SH-SY5Y (cell line): ENCODE measurements at regions not wholly inside any gene's neighbourhood (a gene's known extent, or its start where the extent isn't known, plus 50 kb on each side); places are given as distances from the start of the nearest gene placed in this dataset.

Source experiments
- GATA2 ChIP-seq: IDR thresholded peaks from 2 replicates; pipeline ENCODE4 v1.6.1; 2011; ENCODE audit warnings: mild to moderate bottlenecking, low read depth, low read length
- GATA3 ChIP-seq: IDR thresholded peaks from 2 replicates; pipeline ENCODE4 v1.6.1; 2011; ENCODE audit warnings: low read depth, mild to moderate bottlenecking, low read length, moderate library complexity

- TF ChIP-seq GATA2 (no peak), GATA3 (no peak)
Observed at GRCh38 chr2:234590076-234590475, 93.2 kb upstream of the ARL4C start.
